GM19351 (cell line): ENCODE measurements at regions not wholly inside any gene's neighbourhood (a gene's known extent, or its start where the extent isn't known, plus 50 kb on each side); places are given as distances from the start of the nearest gene placed in this dataset.
"Not testable (repeated sequence)": the region's sequence is repeated elsewhere in the genome, so short reads cannot be mapped to it uniquely, and the experiment has no call there.

Experiments used
- ATAC-seq: cut with Tn5 transposase; IDR thresholded peaks from one replicate; pipeline ENCODE4 v1.9.1; 2021; ENCODE audit warnings: mild to moderate bottlenecking, moderate library complexity; ENCODE audit not compliant: unreplicated experiment

GRCh38 chr4:128690011-128690410 is 119.5 kb upstream of the JADE1 start:
- no peak for ATAC-seq

GRCh38 chr4:128688846-128689437 is 120.6 kb upstream of the JADE1 start:
- ATAC-seq = no peak

- ATAC-seq = no peak
Measured at GRCh38 chr4:128688033-128688721, 121.3 kb upstream of the JADE1 start.

GRCh38 chr4:128686810-128687209 is 122.7 kb upstream of the JADE1 start:
- ATAC-seq = no peak

GRCh38 chr4:128686032-128686465 is 123.5 kb upstream of the JADE1 start:
- ATAC-seq = no peak

GRCh38 chr4:128684016-128684415 is 125.5 kb upstream of the JADE1 start:
- ATAC-seq = no peak

- no peak for ATAC-seq
Measured at GRCh38 chr4:128682942-128683666, 126.4 kb upstream of the JADE1 start.

GRCh38 chr4:128676095-128676494 is 133.4 kb upstream of the JADE1 start:
- ATAC-seq = no peak

GRCh38 chr4:128675083-128675482 is 134.4 kb upstream of the JADE1 start:
- ATAC-seq = peak; percentile 96

GRCh38 chr4:128673159-128673558 is 136.3 kb upstream of the JADE1 start:
- ATAC-seq = not testable (repeated sequence)

- not testable (repeated sequence) for ATAC-seq
Measured at GRCh38 chr4:128672596-128672995, 136.9 kb upstream of the JADE1 start.

GRCh38 chr4:128670513-128670912 is 139.0 kb upstream of the JADE1 start:
- ATAC-seq = no peak

- no peak for ATAC-seq
Measured at GRCh38 chr4:128668566-128668965, 140.9 kb upstream of the JADE1 start.

GRCh38 chr4:128665514-128665913 is 144.0 kb upstream of the JADE1 start:
- ATAC-seq = no peak

GRCh38 chr4:128663325-128663724 is 146.2 kb upstream of the JADE1 start:
- ATAC-seq = peak; percentile 94

- no peak for ATAC-seq
Measured at GRCh38 chr4:128661479-128661878, 148.0 kb upstream of the JADE1 start.

- ATAC-seq = no peak
Measured at GRCh38 chr4:128660361-128661215, 148.9 kb upstream of the JADE1 start.

- ATAC-seq = peak; percentile 42
Measured at GRCh38 chr4:128658214-128658631, 151.3 kb upstream of the JADE1 start.

GRCh38 chr4:128657638-128658037 is 151.9 kb upstream of the JADE1 start:
- no peak for ATAC-seq

GRCh38 chr4:128654465-128654864 is 155.0 kb upstream of the JADE1 start:
- no peak for ATAC-seq
